IMR-90 (cell line): ENCODE measurements at regions not wholly inside any gene's neighbourhood (a gene's known extent, or its start where the extent isn't known, plus 50 kb on each side); places are given as distances from the start of the nearest gene placed in this dataset.

Experiments used
- ATAC-seq: fragments of 200-7000 bp; cut with Tn5 transposase; 2 replicates; pipeline ENCODE4 v1.9.1; 2020; ENCODE audit warnings: low read depth, mild to moderate bottlenecking, moderate library complexity
- BruUV-seq: library from RNA; stranded (reverse); fragments of 400-500 nt; replicated peaks from 2 replicates; lab custom pipeline; 2021; lab: Mats Ljungman, UMichigan
- CTCF ChIA-PET: fragments of 300-600 bp; formaldehyde crosslinking; extraction: SDS; loops from one replicate; lab custom pipeline; 2021; ENCODE audit warnings: antibody characterized with exemption; lab: Yijun Ruan, JAX
- POLR2A ChIA-PET: fragments of 300-600 bp; sonication (Branson Sonifier 250); formaldehyde crosslinking; loops from one replicate; lab custom pipeline; 2022; ENCODE audit warnings: antibody characterized with exemption; ENCODE audit not compliant: unreplicated experiment; lab: Charles Lee
- DNase-seq: peaks from one replicate; pipeline ENCODE4 v3.0.0; 2013
- H2AFZ ChIP-seq: replicated peaks from 2 replicates; pipeline ENCODE3; 2013; ENCODE audit warnings: low read length, mild to moderate bottlenecking; ENCODE audit not compliant: poor library complexity
- H2AK5ac ChIP-seq: 2 replicates; pipeline ENCODE4 v1.6.1; 2013; ENCODE audit warnings: low read depth, low read length, inconsistent platforms
- H2AK9ac ChIP-seq: replicated peaks from 2 replicates; pipeline ENCODE3; 2013; ENCODE audit warnings: mild to moderate bottlenecking, low read depth, low read length, moderate library complexity; ENCODE audit not compliant: poor library complexity
- H2BK120ac ChIP-seq: 2 replicates; pipeline ENCODE4 v1.6.1; 2013; ENCODE audit warnings: low read depth, low read length, inconsistent platforms
- H2BK15ac ChIP-seq: 3 replicates; pipeline ENCODE4 v1.6.1; 2013; ENCODE audit warnings: low read depth, low read length, inconsistent platforms
- H2BK20ac ChIP-seq: 2 replicates; pipeline ENCODE4 v1.6.1; 2013; ENCODE audit warnings: low read depth, mild to moderate bottlenecking, inconsistent platforms, low read length, moderate library complexity
- H2BK5ac ChIP-seq: 2 replicates; pipeline ENCODE4 v1.6.1; 2013; ENCODE audit warnings: mild to moderate bottlenecking, low read depth, low read length, inconsistent platforms; ENCODE audit not compliant: poor library complexity, severe bottlenecking
- H3K14ac ChIP-seq: replicated peaks from 2 replicates; pipeline ENCODE4 v1.6.1; 2013; ENCODE audit warnings: low read depth, low read length, inconsistent platforms
- H3K18ac ChIP-seq: 2 replicates; pipeline ENCODE4 v1.6.1; 2013; ENCODE audit warnings: low read depth, low read length, control low read depth
- H3K23ac ChIP-seq: 2 replicates; pipeline ENCODE4 v1.6.1; 2013; ENCODE audit warnings: low read depth, low read length, inconsistent platforms
- H3K27ac ChIP-seq: 2 replicates; pipeline ENCODE4 v1.5.1; 2013; ENCODE audit warnings: mild to moderate bottlenecking, control low read depth, low read length; ENCODE audit not compliant: insufficient read depth
- H3K27me3 ChIP-seq: 2 replicates; pipeline ENCODE4 v1.6.1; 2013; ENCODE audit warnings: low read length; ENCODE audit not compliant: control insufficient read depth, insufficient read depth
- H3K36me3 ChIP-seq: 2 replicates; pipeline ENCODE4 v1.6.1; 2013; ENCODE audit warnings: low read length, mixed read lengths; ENCODE audit not compliant: control insufficient read depth, insufficient read depth
- H3K4ac ChIP-seq: 2 replicates; pipeline ENCODE4 v1.6.1; 2013; ENCODE audit warnings: low read depth, low read length, inconsistent platforms
- H3K4me1 ChIP-seq: 2 replicates; pipeline ENCODE4 v1.6.1; 2013; ENCODE audit warnings: low read length, mixed read lengths; ENCODE audit not compliant: control insufficient read depth, insufficient read depth
- H3K4me2 ChIP-seq: 2 replicates; pipeline ENCODE4 v1.6.1; 2013; ENCODE audit warnings: low read depth, mild to moderate bottlenecking, control low read depth, low read length, moderate library complexity
- H3K4me3 ChIP-seq: 2 replicates; pipeline ENCODE4 v1.5.1; 2013; ENCODE audit warnings: low read depth, mild to moderate bottlenecking, control low read depth, low read length, moderate library complexity; ENCODE audit not compliant: insufficient read depth
- H3K56ac ChIP-seq: 2 replicates; pipeline ENCODE4 v1.6.1; 2013; ENCODE audit warnings: low read length, inconsistent platforms; ENCODE audit not compliant: insufficient read depth; ENCODE audit errors: extremely low read depth
- H3K79me1 ChIP-seq, 2 experiments: 2 replicates each; pipeline ENCODE4 v1.6.1; 2013; ENCODE audit warnings: low read length in 2 of 2, inconsistent platforms in 1 of 2, low read depth in 1 of 2
- H3K9ac ChIP-seq: 2 replicates; pipeline ENCODE4 v1.6.1; 2013; ENCODE audit warnings: low read depth, low read length, control low read depth
- H3K9me1 ChIP-seq: 2 replicates; pipeline ENCODE4 v1.6.1; 2013; ENCODE audit warnings: low read length, inconsistent platforms; ENCODE audit not compliant: insufficient read depth
- H3K9me3 ChIP-seq: 2 replicates; pipeline ENCODE4 v1.6.1; 2013; ENCODE audit warnings: low read length; ENCODE audit not compliant: control insufficient read depth, insufficient read depth
- H4K20me1 ChIP-seq: 2 replicates; pipeline ENCODE4 v1.6.1; 2013; ENCODE audit warnings: low read length, inconsistent platforms; ENCODE audit not compliant: insufficient read depth
- H4K5ac ChIP-seq: 2 replicates; pipeline ENCODE4 v1.6.1; 2013; ENCODE audit warnings: mild to moderate bottlenecking, low read depth, low read length, control low read depth
- H4K8ac ChIP-seq, 2 experiments: 2 replicates each; pipeline ENCODE4 v1.6.1; 2013; ENCODE audit warnings: low read depth in 2 of 2, low read length in 2 of 2, control low read depth in 1 of 2, inconsistent platforms in 1 of 2
- H4K91ac ChIP-seq: 2 replicates; pipeline ENCODE4 v1.6.1; 2013; ENCODE audit warnings: low read depth, low read length, inconsistent platforms; ENCODE audit not compliant: insufficient read depth
- BHLHE40 ChIP-seq: fragments of 150-350 bp; IDR thresholded peaks from 2 replicates; pipeline ENCODE4 v1.6.1; 2016; ENCODE audit warnings: mild to moderate bottlenecking, low read depth, low read length
- CEBPB ChIP-seq: IDR thresholded peaks from 2 replicates; pipeline ENCODE4 v1.6.1; 2012; ENCODE audit warnings: low read depth, low read length, improper control_type of control experiment
- CHD1 ChIP-seq: IDR thresholded peaks from 2 replicates; pipeline ENCODE4 v1.6.1; 2012; ENCODE audit warnings: low read depth, low read length, improper control_type of control experiment
- CTCF ChIP-seq: conservative IDR thresholded peaks from 2 replicates; pipeline ENCODE4 v1.5.1; 2012; ENCODE audit warnings: mild to moderate bottlenecking, low read depth, low read length, improper control_type of control experiment
- ELK1 ChIP-seq: fragments of 150-350 bp; IDR thresholded peaks from 2 replicates; pipeline ENCODE4 v1.6.1; 2016; ENCODE audit warnings: low read depth, mild to moderate bottlenecking, low read length, moderate library complexity, borderline replicate concordance
- FOS ChIP-seq: fragments of 150-350 bp; IDR thresholded peaks from 2 replicates; pipeline ENCODE4 v1.6.1; 2016; ENCODE audit warnings: low read depth, low read length
- MAFK ChIP-seq: IDR thresholded peaks from 2 replicates; pipeline ENCODE4 v1.6.1; 2012; ENCODE audit warnings: low read depth, low read length, improper control_type of control experiment
- MAZ ChIP-seq: IDR thresholded peaks from 2 replicates; pipeline ENCODE4 v1.6.1; 2012; ENCODE audit warnings: low read depth, mild to moderate bottlenecking, low read length, improper control_type of control experiment, moderate library complexity, borderline replicate concordance
- MXI1 ChIP-seq: IDR thresholded peaks from 2 replicates; pipeline ENCODE4 v1.6.1; 2012; ENCODE audit warnings: low read depth, mild to moderate bottlenecking, low read length, moderate library complexity, borderline replicate concordance
- NFE2L2 ChIP-seq: fragments of 150-350 bp; IDR thresholded peaks from 2 replicates; pipeline ENCODE4 v1.6.1; 2016; ENCODE audit warnings: low read depth, mild to moderate bottlenecking, low read length
- POLR2A ChIP-seq: IDR thresholded peaks from 2 replicates; pipeline ENCODE4 v1.6.1; 2012; ENCODE audit warnings: mild to moderate bottlenecking, low read depth, low read length
- RAD21 ChIP-seq: IDR thresholded peaks from 2 replicates; pipeline ENCODE4 v1.6.1; 2012; ENCODE audit warnings: low read length, improper control_type of control experiment
- RCOR1 ChIP-seq: IDR thresholded peaks from 2 replicates; pipeline ENCODE4 v1.6.1; 2012; ENCODE audit warnings: mild to moderate bottlenecking, low read length, improper control_type of control experiment; ENCODE audit not compliant: insufficient replicate concordance
- RFX5 ChIP-seq: IDR thresholded peaks from 2 replicates; pipeline ENCODE4 v1.8.0; 2012; ENCODE audit warnings: low read depth, mild to moderate bottlenecking, low read length, moderate library complexity
- SMC3 ChIP-seq: fragments of 150-350 bp; IDR thresholded peaks from 2 replicates; pipeline ENCODE4 v1.6.1; 2016; ENCODE audit warnings: low read depth, mild to moderate bottlenecking, antibody characterized with exemption, low read length, moderate library complexity
- USF2 ChIP-seq: fragments of 150-350 bp; IDR thresholded peaks from 2 replicates; pipeline ENCODE4 v1.6.1; 2017; ENCODE audit warnings: mild to moderate bottlenecking, antibody characterized with exemption, low read length, low read depth
- WGBS, 2 experiments: methylation state at CpG; one replicate each; pipeline versions ENCODE4 v1.1.5 to v1.1.7; 2013; ENCODE audit warnings: missing lambda C conversion rate in 2 of 2; ENCODE audit not compliant: insufficient read length in 1 of 2; ENCODE audit errors: extremely low coverage in 2 of 2; 5-methylcytosine and 5-hydroxymethylcytosine counted together
- dilution Hi-C: fragments of 300-500 bp; cut with HindIII; formaldehyde crosslinking; loops from one replicate; pipeline ENCODE4 v1.14.3; 2018; ENCODE audit warnings: low sequenced_read_pairs; ENCODE audit not compliant: unreplicated experiment
- in situ Hi-C: fragments of 300-500 bp; cut with MboI; formaldehyde crosslinking; loops from 3 replicates; pipeline ENCODE4 v1.14.3; 2019; ENCODE audit warnings: low sequenced_read_pairs, inconsistent platforms, mixed read lengths
- intact Hi-C: fragments of 100-400 bp; cut with micrococcal nuclease; formaldehyde crosslinking; loops from 2 replicates; pipeline ENCODE4 v1.10.0; 2022

- H3K23ac ChIP-seq: no peak overlapping the region
- ATAC-seq (no peak), DNase-seq (no peak)
- H4K91ac ChIP-seq: no peak overlapping the region
- no TSS peak for BruUV-seq
- H3K36me3 ChIP-seq: no peaks in the 10 kb centered on the region
- no CpG with 5 or more reads among the region's 4 CpGs for WGBS, 2 experiments
- H2AFZ ChIP-seq: no peak overlapping the region
- H3K9ac ChIP-seq: no peak overlapping the region
- H4K5ac ChIP-seq: no peak overlapping the region
- no peak overlapping the region for H3K4me3 ChIP-seq
- in situ Hi-C loops: no loop called here
- no peak overlapping the region for H2AK5ac ChIP-seq
- no peak overlapping the region for H4K8ac ChIP-seq
- ChIA-PET CTCF (no interaction called here), POLR2A (no interaction called here)
- no peaks in the 10 kb centered on the region for H3K4me1 ChIP-seq
- no peak overlapping the region for H3K18ac ChIP-seq
- H3K79me1 ChIP-seq: no peaks in the 10 kb centered on the region
- H2BK5ac ChIP-seq: no peak overlapping the region
- no peaks in the 10 kb centered on the region for H3K27me3 ChIP-seq
- no peak overlapping the region for H3K4me2 ChIP-seq
- H3K9me3 ChIP-seq: peaks cover 2% of the 10 kb centered on the region; the same call in 1 of the 2 replicates
- H3K14ac ChIP-seq: no peak overlapping the region
- no peak for TF ChIP-seq RCOR1
- no peak for TF ChIP-seq MAFK
- TF ChIP-seq CTCF: no peak
- TF ChIP-seq RFX5: no peak
- no peak for TF ChIP-seq NFE2L2
- TF ChIP-seq BHLHE40: no peak
- no peak for TF ChIP-seq FOS
- no peak for TF ChIP-seq USF2
- no peak for TF ChIP-seq MAZ
- TF ChIP-seq SMC3: no peak
- no peak for TF ChIP-seq CHD1
- TF ChIP-seq ELK1: no peak
- no peak for TF ChIP-seq MXI1
- TF ChIP-seq RAD21: no peak
- TF ChIP-seq POLR2A: no peak
- TF ChIP-seq CEBPB: no peak
- no peak overlapping the region for H2BK20ac ChIP-seq
- H2AK9ac ChIP-seq: no peak overlapping the region
- H4K20me1 ChIP-seq: no peaks in the 10 kb centered on the region
- H3K9me1 ChIP-seq: no peaks in the 10 kb centered on the region
- intact Hi-C loops: no loop called here
- no peak overlapping the region for H3K4ac ChIP-seq
- dilution Hi-C loops: no loop called here
- no peak overlapping the region for H2BK15ac ChIP-seq
- H3K56ac ChIP-seq: no peak overlapping the region
- no peak overlapping the region for H2BK120ac ChIP-seq
- no peak overlapping the region for H3K27ac ChIP-seq
These were observed 145.0 kb upstream of the CDH10 start for GRCh38 chr5:24789611-24790351.
